ENCODE measurements at regions not wholly inside any gene's neighbourhood (a gene's known extent, or its start where the extent isn't known, plus 50 kb on each side); places are given as distances from the start of the nearest gene placed in this dataset.
A peak's percentile ranks its signal among the peaks of the same experiment; 100 is the strongest.
"Not testable (repeated sequence)": the region's sequence is repeated elsewhere in the genome, so short reads cannot be mapped to it uniquely, and the experiment has no call there.

GRCh38 chr13:90485436-90485835 is 862.1 kb upstream of the MIR17HG start:
- FAIRE-seq (no peak), DNase-seq (no peak), ATAC-seq (peak in 2 of 4 donors; percentile 36 to 57)
- Histone ChIP-seq H3K36me3 (no peaks in the 10 kb centered on the region), H3K9me3 (no peaks in the 10 kb centered on the region), H3K27me3 (no peaks in the 10 kb centered on the region), H3K4me3 (no peak overlapping the region), H3K27ac (no peak overlapping the region), H3K4me1 (no peaks in the 10 kb centered on the region)
- TF ChIP-seq CTCF (IDR thresholded peaks at IDR 0.05) = no peak
- intact Hi-C loops (cut with DNase I) = no loop called here

GRCh38 chr13:90492872-90493271 is 854.6 kb upstream of the MIR17HG start:
- Histone ChIP-seq H3K9me3 (no peaks in the 10 kb centered on the region), H3K27ac (no peak overlapping the region), H3K4me3 (no peak overlapping the region), H3K27me3 (no peaks in the 10 kb centered on the region), H3K4me1 (no peaks in the 10 kb centered on the region), H3K36me3 (no peaks in the 10 kb centered on the region)
- intact Hi-C loops (cut with DNase I) = no loop called here
- ATAC-seq = no peak
- no peak for DNase-seq
- 77 to 79% methylated on average over 2 of the region's 2 CpGs for WGBS, 2 donors
- no peak for TF ChIP-seq CTCF (IDR thresholded peaks at IDR 0.05)
- no peak for FAIRE-seq

GRCh38 chr13:90493667-90494066 is 853.8 kb upstream of the MIR17HG start:
- no peak for DNase-seq
- Histone ChIP-seq H3K27ac (no peak overlapping the region), H3K27me3 (no peaks in the 10 kb centered on the region), H3K36me3 (no peaks in the 10 kb centered on the region), H3K4me1 (no peaks in the 10 kb centered on the region), H3K9me3 (no peaks in the 10 kb centered on the region), H3K4me3 (no peak overlapping the region)
- 83 to 85% methylated on average over 2 of the region's 2 CpGs for WGBS, 2 donors
- TF ChIP-seq CTCF (IDR thresholded peaks at IDR 0.05) = no peak
- intact Hi-C loops (cut with DNase I) = no loop called here
- no peak for FAIRE-seq
- ATAC-seq = no peak

- ATAC-seq; H3K27ac ChIP-seq; intact Hi-C loops (cut with DNase I); H3K4me3 ChIP-seq; H3K36me3 ChIP-seq; H3K9me3 ChIP-seq; FAIRE-seq; H3K27me3 ChIP-seq; H3K4me1 ChIP-seq: not testable (repeated sequence)
- WGBS, 2 donors = 96 to 97% methylated on average over 27 of the region's 27 CpGs
- peak in 2 of 6 donors; percentile 46 to 74 for DNase-seq
Measured at GRCh38 chr13:90494849-90495248, 852.6 kb upstream of the MIR17HG start.

- Histone ChIP-seq H3K4me1 (peaks cover 0 to 11% (median 9%) of the 10 kb centered on the region in 3 donors), H3K4me3 (no peak overlapping the region), H3K27ac (no peak overlapping the region), H3K27me3 (no peaks in the 10 kb centered on the region), H3K9me3 (no peaks in the 10 kb centered on the region), H3K36me3 (no peaks in the 10 kb centered on the region)
- no peak for TF ChIP-seq CTCF (IDR thresholded peaks at IDR 0.05)
- DNase-seq (no peak), FAIRE-seq (no peak), ATAC-seq (no peak)
- intact Hi-C loops (cut with DNase I) = no loop called here
- 38 to 41% methylated on average over 1 of the region's 1 CpG for WGBS, 2 donors
Measured at GRCh38 chr13:90498096-90498495, 849.4 kb upstream of the MIR17HG start.

- intact Hi-C loops (cut with DNase I) = no loop called here
- FAIRE-seq = peak; percentile 43
- H3K36me3 ChIP-seq = no peaks in the 10 kb centered on the region
- peaks cover 0 to 12% (median 11%) of the 10 kb centered on the region in 3 donors for H3K4me1 ChIP-seq
- H3K27me3 ChIP-seq = no peaks in the 10 kb centered on the region
- no peak for TF ChIP-seq CTCF (IDR thresholded peaks at IDR 0.05)
- no peaks in the 10 kb centered on the region for H3K9me3 ChIP-seq
- no peak for DNase-seq
- WGBS, 2 donors = 0 to 6% methylated on average over 1 of the region's 1 CpG
- no peak for ATAC-seq
- no peak overlapping the region for H3K4me3 ChIP-seq
- H3K27ac ChIP-seq = no peak overlapping the region
Measured at GRCh38 chr13:90498816-90499215, 848.7 kb upstream of the MIR17HG start.
